ENCODE measurements at regions not wholly inside any gene's neighbourhood (a gene's known extent, or its start where the extent isn't known, plus 50 kb on each side); places are given as distances from the start of the nearest gene placed in this dataset.

GRCh38 chr6:93902517-93902916, 483.2 kb upstream of the EPHA7 start:
- DNase-seq (ENCODE audit: low read depth, low spot score) (no peak), ATAC-seq (no peak)
- H4K20me1 ChIP-seq (ENCODE audit: insufficient read depth), result no peaks in the 10 kb centered on the region
- peaks cover 6% of the 10 kb centered on the region in 2 experiments; a peak in 2 of 4 replicates for H3K9me3 ChIP-seq (ENCODE audit: control insufficient read depth in 1 of 2, insufficient read depth in 1 of 2, low read depth in 1 of 2, low read length in 2 of 2)
- no peaks in the 10 kb centered on the region for H3K4me1 ChIP-seq (ENCODE audit: control insufficient read depth in 1 of 2, insufficient read depth in 2 of 2, low read length in 2 of 2)
- no peaks in the 10 kb centered on the region for H3K36me3 ChIP-seq (ENCODE audit: control insufficient read depth in 1 of 2, insufficient read depth in 2 of 2, low read length in 2 of 2)
- ChIA-PET POLR2A (no interaction called here), CTCF (no interaction called here), RAD21 (ENCODE audit: low non-redundant PET in 1 of 2, low total read pairs in 2 of 2, uncharacterized antibody in 2 of 2, unreplicated experiment in 2 of 2) (no interaction called here)
- H3K9ac ChIP-seq (ENCODE audit: low read length), result no peak overlapping the region
- H3K4me2 ChIP-seq (ENCODE audit: low read length), result no peak overlapping the region
- no peak overlapping the region for H3K4me3 ChIP-seq (replicated peaks in 1 of 2; ENCODE audit: low read depth in 1 of 2, low read length in 2 of 2)
- H3K9me2 ChIP-seq (ENCODE audit: insufficient read depth), result no peaks in the 10 kb centered on the region
- H2AFZ ChIP-seq (ENCODE audit: low read depth, low read length, poor library complexity, severe bottlenecking), result no peak overlapping the region
- no peaks in the 10 kb centered on the region for H3K27me3 ChIP-seq (ENCODE audit: insufficient read depth, low read length)
- TF ChIP-seq FOSL1 (IDR thresholded peaks at IDR 0.05; ENCODE audit: low read depth) (no peak), POLR2A (IDR thresholded peaks at IDR 0.05; ENCODE audit: borderline replicate concordance, extremely low read depth, insufficient read depth, insufficient read length) (no peak), CTCF (IDR thresholded peaks at IDR 0.05 in 2 of 3, conservative IDR thresholded peaks at IDR 0.05 in 1 of 3; ENCODE audit: borderline replicate concordance in 1 of 3, insufficient read depth in 1 of 3, low read depth in 2 of 3, low read length in 2 of 3) (no peak), EZH2phosphoT487 (IDR thresholded peaks at IDR 0.05; ENCODE audit: borderline replicate concordance) (no peak), EZH2 (IDR thresholded peaks at IDR 0.05) (no peak), ZFX (IDR thresholded peaks at IDR 0.05) (no peak), ATF3 (IDR thresholded peaks at IDR 0.05) (no peak), ELF1 (IDR thresholded peaks at IDR 0.05; ENCODE audit: borderline replicate concordance, low read depth) (no peak), ZNF274 (IDR thresholded peaks at IDR 0.05; ENCODE audit: low read depth, low read length) (no peak), RAD21 (IDR thresholded peaks at IDR 0.05; ENCODE audit: low read depth) (no peak), POLR2AphosphoS5 (IDR thresholded peaks at IDR 0.05; ENCODE audit: low read depth, low read length) (no peak), CBX3 (IDR thresholded peaks at IDR 0.05; ENCODE audit: low read depth) (no peak), CEBPB (IDR thresholded peaks at IDR 0.05; ENCODE audit: low read depth) (no peak), REST (IDR thresholded peaks at IDR 0.05; ENCODE audit: low read depth) (no peak), SP1 (IDR thresholded peaks at IDR 0.05; ENCODE audit: low read depth) (no peak), SIN3A (IDR thresholded peaks at IDR 0.05; ENCODE audit: low read depth) (no peak)
- no peaks in the 10 kb centered on the region for H3K79me2 ChIP-seq (ENCODE audit: insufficient read depth, low read length)
- H3K27ac ChIP-seq (ENCODE audit: low read depth, low read length), result no peak overlapping the region
- no TSS peak for BruUV-seq (replicated peaks)
- intact Hi-C loops (cut with micrococcal nuclease), result no loop called here

All from HCT116 (cell line).